OCI-LY1 (cell line): ENCODE measurements at regions not wholly inside any gene's neighbourhood (a gene's known extent, or its start where the extent isn't known, plus 50 kb on each side); places are given as distances from the start of the nearest gene placed in this dataset.
"Not testable (repeated sequence)": the region's sequence is repeated elsewhere in the genome, so short reads cannot be mapped to it uniquely, and the experiment has no call there.

Source experiments
- H2AFZ ChIP-seq: fragments of 200-600 bp; sonication (generic), shearing (Covaris generic); 2 replicates; pipeline ENCODE4 v1.6.0; 2014; ENCODE audit warnings: antibody characterized with exemption, mild to moderate bottlenecking, low read length
- H3F3A ChIP-seq: fragments of 200-600 bp; sonication (generic), shearing (Covaris generic); 2 replicates; pipeline ENCODE4 v1.6.0; 2014; ENCODE audit warnings: mild to moderate bottlenecking, antibody characterized with exemption, low read length, moderate library complexity; ENCODE audit not compliant: insufficient read depth
- H3K27ac ChIP-seq: fragments of 200-600 bp; sonication (generic); 2 replicates; pipeline ENCODE4 v1.5.1; 2014; ENCODE audit warnings: low read length, mixed run types, mild to moderate bottlenecking, low read depth; ENCODE audit not compliant: poor library complexity, severe bottlenecking
- H3K27me3 ChIP-seq: fragments of 200-600 bp; sonication (generic); 2 replicates; pipeline ENCODE4 v1.6.0; 2014; ENCODE audit warnings: antibody characterized with exemption, mild to moderate bottlenecking, low read length, moderate library complexity; ENCODE audit not compliant: insufficient read depth
- H3K36me3 ChIP-seq: fragments of 200-600 bp; sonication (generic); 2 replicates; pipeline ENCODE4 v1.6.1; 2014; ENCODE audit warnings: mild to moderate bottlenecking, antibody characterized with exemption, low read length, moderate library complexity, mixed read lengths; ENCODE audit not compliant: insufficient read depth
- H3K4me1 ChIP-seq: fragments of 200-600 bp; sonication (generic); 2 replicates; pipeline ENCODE4 v1.5.1; 2014; ENCODE audit warnings: mild to moderate bottlenecking, low read length, moderate library complexity; ENCODE audit not compliant: insufficient read depth, severe bottlenecking
- H3K4me2 ChIP-seq: fragments of 200-600 bp; sonication (generic), shearing (Covaris generic); 2 replicates; pipeline ENCODE4 v1.6.1; 2014; ENCODE audit warnings: low read length
- H3K4me3 ChIP-seq: fragments of 200-600 bp; sonication (generic); 2 replicates; pipeline ENCODE4 v1.5.1; 2014; ENCODE audit warnings: low read length, low read depth, mild to moderate bottlenecking, mixed read lengths; ENCODE audit not compliant: poor library complexity, severe bottlenecking
- H3K79me2 ChIP-seq: fragments of 200-600 bp; shearing (Covaris generic); 2 replicates; pipeline ENCODE4 v1.6.1; 2016; ENCODE audit warnings: mixed run types, low read length, mixed read lengths; ENCODE audit not compliant: insufficient read depth
- H3K9ac ChIP-seq: fragments of 200-600 bp; sonication (generic), shearing (Covaris generic); 2 replicates; pipeline ENCODE4 v1.6.1; 2014; ENCODE audit warnings: mild to moderate bottlenecking, low read length, mixed read lengths
- H3K9me2 ChIP-seq: fragments of 200-600 bp; sonication (generic), shearing (Covaris generic); 2 replicates; pipeline ENCODE4 v1.6.1; 2014; ENCODE audit warnings: low read depth, mild to moderate bottlenecking, low read length, mixed read lengths
- H3K9me3 ChIP-seq: fragments of 200-600 bp; shearing (Covaris generic); 2 replicates; pipeline ENCODE4 v1.6.1; 2014; ENCODE audit warnings: low read length, mixed read lengths
- H4K20me1 ChIP-seq: fragments of 200-600 bp; sonication (generic), shearing (Covaris generic); 2 replicates; pipeline ENCODE4 v1.6.0; 2016; ENCODE audit warnings: mild to moderate bottlenecking, low read length; ENCODE audit not compliant: insufficient read depth
- EZH2 ChIP-seq: fragments of 200-600 bp; sonication (generic), shearing (Covaris generic); IDR thresholded peaks from 2 replicates; pipeline ENCODE4 v1.8.0; 2017; ENCODE audit warnings: borderline replicate concordance, mixed run types, mild to moderate bottlenecking, antibody characterized with exemption, low read length, moderate library complexity, mixed read lengths
- TF ChIP-seq, protein P1 (sequence below): fragments of 200-600 bp; sonication (generic), shearing (Covaris generic); IDR thresholded peaks from 2 replicates; pipeline ENCODE4 v1.5.1; 2017; ENCODE audit warnings: mild to moderate bottlenecking, antibody characterized with exemption, low read length, moderate library complexity, mixed read lengths

DNA sequence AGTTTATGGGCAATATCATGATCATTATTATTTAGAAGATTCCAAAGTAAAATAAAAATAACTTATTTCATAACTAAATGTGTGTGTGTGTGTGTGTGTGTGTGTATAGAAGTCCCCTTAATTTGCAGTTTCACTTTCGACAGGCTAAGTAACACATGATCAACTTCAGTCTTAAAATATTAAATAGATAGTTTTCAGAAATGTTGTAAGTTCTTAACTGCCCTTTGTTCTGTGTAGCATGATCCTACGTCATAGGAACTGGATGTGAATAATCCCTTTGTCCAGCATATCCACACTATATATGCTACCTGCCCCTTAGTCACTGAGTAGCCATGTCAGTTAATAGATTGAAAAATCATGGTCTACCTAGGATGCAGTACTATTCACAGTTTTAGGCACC lies 1863.5 kb upstream of the PCDH20 start:
- Histone ChIP-seq H3K4me1 (no peaks in the 10 kb centered on the region), H3K4me2 (no peak overlapping the region), H3K4me3 (no peak overlapping the region), H3K79me2 (no peaks in the 10 kb centered on the region), H3F3A (no peaks in the 10 kb centered on the region), H3K27me3 (no peaks in the 10 kb centered on the region), H3K9me2 (no peaks in the 10 kb centered on the region), H3K9ac (no peak overlapping the region), H3K36me3 (no peaks in the 10 kb centered on the region), H2AFZ (0 out of 2 replicates have a peak overlapping the region, but pooled peaks have one; percentile 55), H3K9me3 (no peaks in the 10 kb centered on the region), H3K27ac (no peak overlapping the region), H4K20me1 (no peaks in the 10 kb centered on the region)
- TF ChIP-seq, protein P1, sequence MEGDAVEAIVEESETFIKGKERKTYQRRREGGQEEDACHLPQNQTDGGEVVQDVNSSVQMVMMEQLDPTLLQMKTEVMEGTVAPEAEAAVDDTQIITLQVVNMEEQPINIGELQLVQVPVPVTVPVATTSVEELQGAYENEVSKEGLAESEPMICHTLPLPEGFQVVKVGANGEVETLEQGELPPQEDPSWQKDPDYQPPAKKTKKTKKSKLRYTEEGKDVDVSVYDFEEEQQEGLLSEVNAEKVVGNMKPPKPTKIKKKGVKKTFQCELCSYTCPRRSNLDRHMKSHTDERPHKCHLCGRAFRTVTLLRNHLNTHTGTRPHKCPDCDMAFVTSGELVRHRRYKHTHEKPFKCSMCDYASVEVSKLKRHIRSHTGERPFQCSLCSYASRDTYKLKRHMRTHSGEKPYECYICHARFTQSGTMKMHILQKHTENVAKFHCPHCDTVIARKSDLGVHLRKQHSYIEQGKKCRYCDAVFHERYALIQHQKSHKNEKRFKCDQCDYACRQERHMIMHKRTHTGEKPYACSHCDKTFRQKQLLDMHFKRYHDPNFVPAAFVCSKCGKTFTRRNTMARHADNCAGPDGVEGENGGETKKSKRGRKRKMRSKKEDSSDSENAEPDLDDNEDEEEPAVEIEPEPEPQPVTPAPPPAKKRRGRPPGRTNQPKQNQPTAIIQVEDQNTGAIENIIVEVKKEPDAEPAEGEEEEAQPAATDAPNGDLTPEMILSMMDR, result no peak

DNA sequence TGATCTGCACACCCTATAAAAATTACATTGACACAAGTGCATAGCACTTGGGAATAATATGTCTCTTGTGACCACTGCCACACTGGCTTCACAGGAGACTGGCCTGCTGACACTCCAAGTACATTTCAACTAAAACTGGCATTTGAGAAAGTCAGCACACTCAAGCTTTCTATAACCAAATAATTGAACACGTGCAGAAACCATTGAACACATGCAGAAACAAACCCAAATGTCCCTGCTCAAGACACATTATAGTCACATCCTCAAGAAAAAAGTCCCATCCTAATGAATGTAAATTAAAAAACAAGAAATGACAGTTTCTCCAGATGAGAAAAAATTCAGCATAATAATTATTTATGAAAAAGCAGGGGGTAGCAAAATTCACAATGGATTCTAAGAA lies 1859.1 kb upstream of the PCDH20 start:
- TF ChIP-seq EZH2, result no peak
- TF ChIP-seq, protein P1, result no peak
- no peak overlapping the region for H2AFZ ChIP-seq

DNA sequence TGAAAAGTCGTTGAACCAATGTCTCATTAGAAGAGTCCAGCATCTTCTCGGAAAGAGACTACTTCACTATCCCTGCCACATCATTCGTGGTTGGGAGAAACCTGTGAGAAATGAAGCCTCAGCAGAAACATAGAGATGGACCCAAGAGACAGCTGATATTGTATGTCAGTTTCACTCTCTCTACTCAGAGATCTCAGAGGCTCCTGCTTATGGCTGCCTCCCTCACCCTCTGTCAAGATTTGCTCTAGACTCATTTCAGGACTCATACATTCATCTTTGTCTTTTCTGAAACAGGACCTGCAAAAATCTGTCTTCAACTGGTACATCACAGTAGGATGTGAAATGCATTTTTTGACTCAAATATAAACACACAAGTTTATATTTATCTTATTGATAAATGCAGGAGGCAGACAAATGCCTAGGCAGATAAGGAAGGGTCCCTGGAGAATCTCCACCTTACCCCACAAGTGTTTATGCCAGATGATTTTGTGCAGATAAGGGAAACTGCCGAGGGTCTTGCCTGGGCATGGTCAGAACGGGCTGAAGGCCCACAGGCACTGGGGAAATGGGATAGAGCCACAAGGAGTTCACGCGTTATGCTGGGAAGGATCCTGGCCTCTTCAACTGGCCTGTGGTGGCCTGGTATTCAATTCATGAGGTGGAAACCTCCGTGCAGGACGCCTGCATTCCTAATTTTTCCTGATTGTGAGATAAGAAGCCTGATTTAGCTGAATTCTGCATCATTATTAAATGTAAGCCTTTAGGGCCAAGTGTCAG lies 1834.0 kb upstream of the PCDH20 start:
- Histone ChIP-seq H2AFZ (no peak overlapping the region), H3K4me1 (no peaks in the 10 kb centered on the region), H3K36me3 (no peaks in the 10 kb centered on the region)

More for the DNA sequence above, 1859.1 kb upstream of the PCDH20 start:
- H3K9ac ChIP-seq, result no peak overlapping the region
- H3K27me3 ChIP-seq, result no peaks in the 10 kb centered on the region
- H3K4me2 ChIP-seq, result no peak overlapping the region
- no peaks in the 10 kb centered on the region for H3K36me3 ChIP-seq
- H3K9me2 ChIP-seq, result no peaks in the 10 kb centered on the region
- no peaks in the 10 kb centered on the region for H3K79me2 ChIP-seq
- no peak overlapping the region for H3K4me3 ChIP-seq
- no peaks in the 10 kb centered on the region for H3K4me1 ChIP-seq
- no peak overlapping the region for H3K27ac ChIP-seq
- H3K9me3 ChIP-seq, result no peaks in the 10 kb centered on the region
- H3F3A ChIP-seq, result no peaks in the 10 kb centered on the region
- H4K20me1 ChIP-seq, result no peaks in the 10 kb centered on the region

DNA sequence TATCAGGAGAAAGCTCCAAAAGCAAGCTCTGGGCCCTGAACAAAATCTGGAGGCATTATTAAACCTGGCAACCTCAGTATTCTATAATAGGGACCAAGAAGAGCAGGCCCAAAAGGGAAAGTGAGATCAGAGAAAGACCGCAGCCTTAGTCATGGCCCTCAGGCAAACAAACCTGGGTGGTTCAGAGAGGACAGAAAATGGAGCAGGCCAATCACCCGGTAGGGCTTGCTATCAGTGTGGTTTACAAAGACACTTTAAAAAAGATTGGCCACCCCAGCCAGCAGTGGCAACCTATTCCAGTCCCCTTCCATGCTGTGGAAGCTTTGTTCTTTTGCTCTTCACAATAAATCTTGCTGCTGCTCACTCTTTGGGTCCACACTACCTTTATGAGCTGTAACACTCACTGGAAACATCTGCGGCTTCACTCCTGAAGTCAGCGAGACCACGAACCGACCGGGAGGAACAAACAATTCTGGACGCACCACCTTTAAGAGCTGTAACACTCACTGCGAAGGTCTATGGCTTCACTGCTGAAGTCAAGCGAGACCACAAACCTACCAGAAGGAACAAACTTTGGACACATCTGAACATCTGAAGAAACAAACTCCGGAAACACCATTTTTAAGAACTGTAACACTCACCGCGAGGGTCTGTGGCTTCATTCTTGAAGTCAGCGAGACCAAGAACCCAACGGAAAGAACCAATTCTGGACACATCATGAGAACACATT lies 1821.2 kb upstream of the PCDH20 start:
- H3K27me3 ChIP-seq, H3F3A ChIP-seq, H3K9me2 ChIP-seq, H2AFZ ChIP-seq, H3K9me3 ChIP-seq, H3K36me3 ChIP-seq, H3K79me2 ChIP-seq, H3K9ac ChIP-seq, H4K20me1 ChIP-seq: not testable (repeated sequence)
- Histone ChIP-seq H3K4me2 (peak overlapping the region; percentile 50), H3K4me1 (peaks cover 27% of the 10 kb centered on the region), H3K4me3 (peak overlapping the region; percentile 13), H3K27ac (peak overlapping the region; percentile 82)

More for the DNA sequence above, 1834.0 kb upstream of the PCDH20 start:
- Histone ChIP-seq H3K4me2 (no peak overlapping the region), H3K4me3 (no peak overlapping the region), H3K27ac (no peak overlapping the region), H3K9ac (no peak overlapping the region), H4K20me1 (no peaks in the 10 kb centered on the region), H3F3A (no peaks in the 10 kb centered on the region), H3K79me2 (no peaks in the 10 kb centered on the region), H3K27me3 (no peaks in the 10 kb centered on the region), H3K9me2 (no peaks in the 10 kb centered on the region), H3K9me3 (no peaks in the 10 kb centered on the region)
- TF ChIP-seq, protein P1, result no peak
- no peak for TF ChIP-seq EZH2

DNA sequence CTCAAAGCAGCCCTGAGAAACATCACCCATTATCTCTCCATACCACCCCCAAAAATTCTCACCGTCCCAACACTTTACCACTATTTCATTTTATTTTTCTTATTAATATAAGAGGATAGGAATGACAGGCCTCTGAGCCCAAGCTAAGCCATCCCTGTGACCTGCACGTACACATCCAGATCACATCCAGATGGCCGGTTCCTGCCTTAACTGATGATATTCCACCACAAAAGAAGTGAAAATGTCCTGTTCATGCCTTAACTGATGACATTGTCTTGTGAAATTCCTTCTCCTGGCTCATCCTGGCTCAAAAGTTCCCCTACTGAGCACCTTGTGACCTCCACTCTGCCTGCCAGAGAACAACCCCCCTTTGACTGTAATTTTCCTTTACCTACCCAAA lies 1802.9 kb upstream of the PCDH20 start:
- H3K27ac ChIP-seq, H4K20me1 ChIP-seq, H3K27me3 ChIP-seq, H3K9ac ChIP-seq, H3K4me3 ChIP-seq, H3K4me2 ChIP-seq, H3K9me3 ChIP-seq, H2AFZ ChIP-seq, H3K79me2 ChIP-seq, H3F3A ChIP-seq, H3K36me3 ChIP-seq, H3K4me1 ChIP-seq, H3K9me2 ChIP-seq: not testable (repeated sequence)
